ENCODE measurements at regions not wholly inside any gene's neighbourhood (a gene's known extent, or its start where the extent isn't known, plus 50 kb on each side); places are given as distances from the start of the nearest gene placed in this dataset.
"Not testable (repeated sequence)": the region's sequence is repeated elsewhere in the genome, so short reads cannot be mapped to it uniquely, and the experiment has no call there.

GRCh38 chr6:118718297-118718696, 66.9 kb upstream of the CEP85L start:
- ATAC-seq = no peak
- no peak for DNase-seq
- WGBS, 2 donors = 83% methylated on average over 4 of the region's 4 CpGs
- no peak overlapping the region for H3K27ac ChIP-seq
- H3K4me1 ChIP-seq = no peaks in the 10 kb centered on the region
- H3K4me3 ChIP-seq = no peak overlapping the region
- H3K36me3 ChIP-seq (replicated peaks in 1 of 2; ENCODE audit: insufficient read depth in 1 of 2, low read depth in 2 of 2) = no peaks in the 10 kb centered on the region
- intact Hi-C loops (cut with DNase I) = no loop called here
- TF ChIP-seq CTCF (IDR thresholded peaks at IDR 0.05) = no peak
- no peak for TF ChIP-seq POLR2A (IDR thresholded peaks at IDR 0.05)
- no peaks in the 10 kb centered on the region for H3K27me3 ChIP-seq
- no peaks in the 10 kb centered on the region for H3K9me3 ChIP-seq

GRCh38 chr6:118717106-118717505, 65.7 kb upstream of the CEP85L start:
- no peak for ATAC-seq
- WGBS, 2 donors = 91 to 95% methylated on average over 13 of the region's 13 CpGs
- intact Hi-C loops (cut with DNase I) = no loop called here

GRCh38 chr6:118715907-118716306, 64.5 kb upstream of the CEP85L start:
- H3K27me3 ChIP-seq; H3K4me3 ChIP-seq; ATAC-seq; H3K36me3 ChIP-seq (replicated peaks in 1 of 2; ENCODE audit: insufficient read depth in 1 of 2, low read depth in 2 of 2); H3K9me3 ChIP-seq; H3K27ac ChIP-seq; DNase-seq; intact Hi-C loops (cut with DNase I); H3K4me1 ChIP-seq: not testable (repeated sequence)
- 89 to 90% methylated on average over 5 of the region's 5 CpGs for WGBS, 2 donors

More at GRCh38 chr6:118717106-118717505, 65.7 kb upstream of the CEP85L start:
- H3K4me1 ChIP-seq = no peaks in the 10 kb centered on the region
- DNase-seq = no peak
- no peaks in the 10 kb centered on the region for H3K36me3 ChIP-seq (replicated peaks in 1 of 2; ENCODE audit: insufficient read depth in 1 of 2, low read depth in 2 of 2)
- no peaks in the 10 kb centered on the region for H3K9me3 ChIP-seq
- H3K4me3 ChIP-seq = no peak overlapping the region
- H3K27me3 ChIP-seq = no peaks in the 10 kb centered on the region
- TF ChIP-seq CTCF (IDR thresholded peaks at IDR 0.05) (no peak), POLR2A (IDR thresholded peaks at IDR 0.05) (no peak)
- no peak overlapping the region for H3K27ac ChIP-seq

- DNase-seq = no peak
- Histone ChIP-seq H3K4me1 (peaks cover 4% of the 10 kb centered on the region), H3K9me3 (no peaks in the 10 kb centered on the region), H3K27ac (no peak overlapping the region), H3K27me3 (no peaks in the 10 kb centered on the region), H3K4me3 (no peak overlapping the region), H3K36me3 (replicated peaks in 1 of 2; ENCODE audit: insufficient read depth in 1 of 2, low read depth in 2 of 2) (no peaks in the 10 kb centered on the region)
- 82 to 87% methylated on average over 2 of the region's 2 CpGs for WGBS, 2 donors
- no peak for TF ChIP-seq POLR2A (IDR thresholded peaks at IDR 0.05)
- no peak for TF ChIP-seq CTCF (IDR thresholded peaks at IDR 0.05)
- ATAC-seq = no peak
- intact Hi-C loops (cut with DNase I) = no loop called here
Observed at GRCh38 chr6:118715376-118715775, 64.0 kb upstream of the CEP85L start.

- Histone ChIP-seq H3K27ac (no peak overlapping the region), H3K4me1 (peaks cover 10% of the 10 kb centered on the region), H3K9me3 (no peaks in the 10 kb centered on the region), H3K27me3 (no peaks in the 10 kb centered on the region), H3K4me3 (no peak overlapping the region), H3K36me3 (replicated peaks in 1 of 2; ENCODE audit: insufficient read depth in 1 of 2, low read depth in 2 of 2) (no peaks in the 10 kb centered on the region)
- WGBS, 2 donors = 74 to 78% methylated on average over 3 of the region's 3 CpGs
- ATAC-seq = no peak
- intact Hi-C loops (cut with DNase I) = no loop called here
- DNase-seq = no peak
- TF ChIP-seq CTCF (IDR thresholded peaks at IDR 0.05) (no peak), POLR2A (IDR thresholded peaks at IDR 0.05) (no peak)
Observed at GRCh38 chr6:118714756-118715155, 63.4 kb upstream of the CEP85L start.
